ENCODE measurements at regions not wholly inside any gene's neighbourhood (a gene's known extent, or its start where the extent isn't known, plus 50 kb on each side); places are given as distances from the start of the nearest gene placed in this dataset.

DNA sequence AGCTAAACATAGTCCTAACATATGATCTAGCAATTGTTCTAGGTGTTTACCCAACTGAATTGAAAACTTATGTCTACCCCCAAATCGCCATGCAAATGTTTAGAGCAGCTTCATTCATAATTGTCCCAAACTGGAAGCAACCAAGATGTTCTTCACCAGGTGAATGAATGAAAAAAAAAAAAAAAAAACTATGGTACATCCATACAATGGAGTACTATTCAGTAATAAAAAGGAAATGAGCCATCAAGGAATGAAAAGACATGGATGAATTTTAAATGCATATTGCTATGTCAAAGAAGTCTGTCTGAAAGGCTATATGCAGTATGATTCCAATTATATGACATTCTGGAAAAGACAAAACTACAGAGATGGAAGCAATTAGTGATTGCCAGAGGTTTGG lies 98.6 kb upstream of the ITPRID2 start:
- Histone ChIP-seq H3K9me3 (ENCODE audit: control insufficient read depth, low read depth, low read length) (no peaks in the 10 kb centered on the region), H3K23me2 (ENCODE audit: insufficient read length, low read depth, low read length, poor library complexity, severe bottlenecking) (no peaks in the 10 kb centered on the region), H4K8ac (replicated peaks; ENCODE audit: insufficient read length, low read depth, low read length) (no peak overlapping the region), H3K56ac (ENCODE audit: insufficient read length, low read depth, low read length) (no peak overlapping the region), H2BK120ac (ENCODE audit: low read depth, low read length, poor library complexity, severe bottlenecking) (no peak overlapping the region), H3K79me1 (ENCODE audit: insufficient read depth, low read depth, low read length, poor library complexity, severe bottlenecking) (no peaks in the 10 kb centered on the region), H3K23ac (ENCODE audit: insufficient read length, low read depth, low read length) (no peak overlapping the region), H3K18ac (ENCODE audit: insufficient read length, low read depth, low read length) (no peak overlapping the region), H4K91ac (ENCODE audit: insufficient read length, low read depth, low read length) (no peak overlapping the region), H3K4me2 (ENCODE audit: insufficient read depth, insufficient read length, low read length) (no peak overlapping the region), H3K27ac (ENCODE audit: insufficient read length, low read depth, low read length) (no peak overlapping the region), H2BK5ac (ENCODE audit: insufficient read length, low read length) (no peak overlapping the region), H3K14ac (ENCODE audit: insufficient read depth, low read length) (no peak overlapping the region), H4K20me1 (ENCODE audit: control insufficient read depth, insufficient read depth, insufficient read length) (no peaks in the 10 kb centered on the region), H3K9ac (ENCODE audit: extremely low read depth, insufficient read length, low read length) (no peak overlapping the region), H2AFZ (ENCODE audit: low read length) (no peak overlapping the region), H3K27me3 (ENCODE audit: insufficient read depth, low read length) (no peaks in the 10 kb centered on the region), H3K4me1 (ENCODE audit: insufficient read depth, low read length) (no peaks in the 10 kb centered on the region), H2AK5ac (ENCODE audit: insufficient read length, low read length) (no peak overlapping the region), H3K4ac (ENCODE audit: low read depth, low read length) (no peak overlapping the region), H2BK15ac (ENCODE audit: low read depth, low read length) (no peak overlapping the region), H3T11ph (ENCODE audit: low read length) (no peak overlapping the region), H3K79me2 (ENCODE audit: insufficient read depth, low read length) (no peaks in the 10 kb centered on the region), H4K5ac (ENCODE audit: insufficient read length, low read depth, low read length) (no peak overlapping the region), H2BK12ac (ENCODE audit: insufficient read length, low read depth, low read length) (no peak overlapping the region), H2BK20ac (ENCODE audit: low read depth, low read length, poor library complexity, severe bottlenecking) (no peak overlapping the region)
- no peak for TF ChIP-seq CTCF (conservative IDR thresholded peaks at IDR 0.05)
- WGBS (ENCODE audit: extremely low coverage, insufficient read length, low lambda C conversion rate), result no CpG with 5 or more reads among the region's 1 CpG
- no peaks in the 10 kb centered on the region for H3K27me3 Mint-ChIP-seq (ENCODE audit: low read depth)
- H3K4me1 Mint-ChIP-seq, result 0 out of 4 replicates have a peak, but pooled peaks cover 0 to 3% of the 10 kb centered on the region in 2 experiments
- no peak overlapping the region for H3K4me3 Mint-ChIP-seq
- peaks cover 3 to 10% of the 10 kb centered on the region in 2 experiments; a peak in 4 of 5 replicates for H3K9me3 Mint-ChIP-seq
- DNase-seq, result no peak
- peaks cover 0 to 10% (median 3%) of the 10 kb centered on the region in 3 experiments; a peak in 3 of 7 replicates for H3K36me3 Mint-ChIP-seq (ENCODE audit: insufficient read depth in 1 of 3, low read depth in 3 of 3)
- H3K27ac Mint-ChIP-seq, result no peak overlapping the region

Measured in H9 (cell line).